GM12875 (cell line): ENCODE measurements at regions not wholly inside any gene's neighbourhood (a gene's known extent, or its start where the extent isn't known, plus 50 kb on each side); places are given as distances from the start of the nearest gene placed in this dataset.

Source experiments
- H3K4me3 ChIP-seq: one replicate; pipeline ENCODE4 v1.5.1; 2011; ENCODE audit warnings: low read depth, low read length, control low read depth
- TF ChIP-seq, protein P1 (sequence below): IDR thresholded peaks from 2 replicates; pipeline ENCODE4 v1.5.1; 2011; ENCODE audit warnings: low read depth, mild to moderate bottlenecking, control low read depth, inconsistent platforms, low read length, moderate library complexity, borderline replicate concordance; ENCODE audit not compliant: insufficient read depth

DNA sequence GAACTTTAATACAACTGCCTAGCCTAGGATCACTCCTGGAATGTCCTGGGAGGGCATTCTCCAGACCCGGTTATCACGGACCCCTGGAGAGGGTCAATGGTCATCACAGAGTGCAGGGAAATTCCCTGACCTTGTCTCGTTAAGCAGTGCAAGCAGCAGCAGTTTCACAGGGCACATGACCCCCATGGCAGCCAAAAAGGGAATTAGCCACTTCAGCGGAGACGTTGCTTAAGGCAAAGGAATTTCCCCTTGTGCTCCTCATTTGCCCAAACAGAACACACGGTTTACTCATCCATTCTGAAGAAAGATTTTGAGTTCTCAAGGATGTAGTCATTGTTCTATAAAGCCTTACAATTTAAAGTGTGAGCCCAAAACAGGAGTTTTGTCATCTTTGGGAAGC, 260.3 kb downstream of the SNX13 start:
- TF ChIP-seq, protein P1, sequence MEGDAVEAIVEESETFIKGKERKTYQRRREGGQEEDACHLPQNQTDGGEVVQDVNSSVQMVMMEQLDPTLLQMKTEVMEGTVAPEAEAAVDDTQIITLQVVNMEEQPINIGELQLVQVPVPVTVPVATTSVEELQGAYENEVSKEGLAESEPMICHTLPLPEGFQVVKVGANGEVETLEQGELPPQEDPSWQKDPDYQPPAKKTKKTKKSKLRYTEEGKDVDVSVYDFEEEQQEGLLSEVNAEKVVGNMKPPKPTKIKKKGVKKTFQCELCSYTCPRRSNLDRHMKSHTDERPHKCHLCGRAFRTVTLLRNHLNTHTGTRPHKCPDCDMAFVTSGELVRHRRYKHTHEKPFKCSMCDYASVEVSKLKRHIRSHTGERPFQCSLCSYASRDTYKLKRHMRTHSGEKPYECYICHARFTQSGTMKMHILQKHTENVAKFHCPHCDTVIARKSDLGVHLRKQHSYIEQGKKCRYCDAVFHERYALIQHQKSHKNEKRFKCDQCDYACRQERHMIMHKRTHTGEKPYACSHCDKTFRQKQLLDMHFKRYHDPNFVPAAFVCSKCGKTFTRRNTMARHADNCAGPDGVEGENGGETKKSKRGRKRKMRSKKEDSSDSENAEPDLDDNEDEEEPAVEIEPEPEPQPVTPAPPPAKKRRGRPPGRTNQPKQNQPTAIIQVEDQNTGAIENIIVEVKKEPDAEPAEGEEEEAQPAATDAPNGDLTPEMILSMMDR: no peak
- H3K4me3 ChIP-seq: no peak overlapping the region

DNA sequence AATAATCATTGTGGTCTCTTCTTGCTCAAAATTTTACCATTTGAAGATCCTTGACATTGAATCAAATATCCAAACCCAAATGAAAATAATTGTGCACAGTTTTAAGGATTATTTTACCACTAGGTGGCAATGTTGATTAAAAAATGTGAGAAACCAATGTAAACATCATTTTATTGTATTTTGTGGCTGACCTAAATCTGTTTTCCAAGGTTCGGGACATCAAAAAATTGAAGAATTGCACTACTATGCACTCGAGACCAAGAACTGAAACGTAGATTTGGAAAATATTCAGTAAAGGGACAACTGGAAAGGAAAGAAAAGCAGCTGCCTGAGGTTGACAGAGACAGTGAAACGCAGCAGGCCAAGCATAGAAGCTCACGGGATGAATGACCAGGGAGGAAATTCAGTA, 259.3 kb downstream of the SNX13 start:
- no peak overlapping the region for H3K4me3 ChIP-seq
- TF ChIP-seq, protein P1: no peak

- TF ChIP-seq, protein P1: no peak
- H3K4me3 ChIP-seq: no peak overlapping the region
These were observed 258.3 kb downstream of the SNX13 start for GRCh38 chr7:17681965-17682364.

DNA sequence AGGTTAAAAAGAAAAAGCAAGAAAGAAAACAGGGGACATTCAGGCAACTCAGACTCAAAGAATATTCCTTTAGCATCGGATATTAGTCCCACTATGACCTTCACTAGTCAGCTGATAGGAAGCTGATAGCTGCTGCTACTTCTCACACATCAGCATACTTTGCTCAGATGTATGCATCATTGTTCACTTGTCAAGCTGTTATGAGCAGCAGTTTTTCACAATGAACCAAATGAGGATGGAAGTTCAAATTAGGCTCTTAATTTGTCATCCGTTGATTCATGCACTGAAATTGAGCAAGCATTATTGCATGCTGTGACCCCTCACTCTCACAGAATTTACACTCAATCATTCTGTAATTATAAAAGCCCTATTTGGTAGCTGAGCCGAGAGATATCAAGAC, 257.7 kb downstream of the SNX13 start:
- no peak overlapping the region for H3K4me3 ChIP-seq
- TF ChIP-seq, protein P1: no peak

- no peak overlapping the region for H3K4me3 ChIP-seq
- TF ChIP-seq, protein P1: no peak
These were observed 255.2 kb downstream of the SNX13 start for GRCh38 chr7:17685141-17685540.

DNA sequence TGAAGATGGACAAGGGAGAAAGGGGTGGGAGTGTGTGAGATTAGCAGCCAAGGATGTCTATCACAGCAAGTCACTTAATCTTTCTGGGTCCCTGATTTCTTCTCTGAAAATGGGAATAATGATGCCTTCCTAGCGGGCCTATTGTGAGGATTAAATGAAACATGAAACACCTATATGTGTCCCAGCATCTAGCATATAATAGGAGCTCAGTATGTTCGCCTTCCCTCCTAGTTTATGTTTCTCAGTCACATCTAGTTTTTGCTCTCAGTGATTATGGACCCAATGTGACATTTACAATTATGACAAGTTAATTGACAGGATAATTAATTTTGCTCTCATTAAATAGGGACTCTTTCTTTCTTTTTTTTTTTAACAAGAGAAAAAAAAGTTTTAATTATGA, 252.9 kb downstream of the SNX13 start:
- TF ChIP-seq, protein P1: no peak

GRCh38 chr7:17689361-17689902, 250.9 kb downstream of the SNX13 start:
- TF ChIP-seq, protein P1: no peak
- H3K4me3 ChIP-seq: no peak overlapping the region

More for the DNA sequence above, 252.9 kb downstream of the SNX13 start:
- H3K4me3 ChIP-seq: no peak overlapping the region
